AG09319 (cell line): ENCODE measurements at regions not wholly inside any gene's neighbourhood (a gene's known extent, or its start where the extent isn't known, plus 50 kb on each side); places are given as distances from the start of the nearest gene placed in this dataset.

Source experiments
- DNase-seq: peaks from one replicate; pipeline ENCODE4 v3.0.0-alpha.2; 2010; ENCODE audit warnings: low read depth; ENCODE audit errors: extremely low read depth
- TF ChIP-seq, protein P1 (sequence below): IDR thresholded peaks from 2 replicates; pipeline ENCODE4 v1.5.1; 2011; ENCODE audit warnings: low read depth, mild to moderate bottlenecking, inconsistent platforms, low read length, moderate library complexity

DNA sequence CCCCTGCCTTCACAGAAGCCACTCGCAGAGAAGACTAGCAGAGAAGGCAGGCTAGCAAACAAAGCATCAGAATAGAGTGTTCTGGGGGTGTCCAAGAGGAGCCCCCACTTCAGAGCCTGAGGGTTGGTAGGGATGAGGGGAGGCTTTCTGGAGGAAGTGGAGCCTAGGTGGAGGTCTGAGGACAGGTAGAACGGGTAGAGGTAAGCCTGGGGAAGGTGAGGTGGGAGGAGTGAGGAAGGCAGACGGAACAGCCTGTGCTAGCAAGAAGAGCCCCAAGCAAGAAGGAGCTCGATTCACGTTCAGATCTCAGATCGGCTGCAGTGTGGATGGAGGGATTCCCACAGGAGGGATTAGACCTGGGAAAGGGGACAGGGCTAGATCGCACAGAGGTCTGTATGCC lies 66.0 kb upstream of the DUSP5 start:
- no peak for DNase-seq
- TF ChIP-seq, protein P1, sequence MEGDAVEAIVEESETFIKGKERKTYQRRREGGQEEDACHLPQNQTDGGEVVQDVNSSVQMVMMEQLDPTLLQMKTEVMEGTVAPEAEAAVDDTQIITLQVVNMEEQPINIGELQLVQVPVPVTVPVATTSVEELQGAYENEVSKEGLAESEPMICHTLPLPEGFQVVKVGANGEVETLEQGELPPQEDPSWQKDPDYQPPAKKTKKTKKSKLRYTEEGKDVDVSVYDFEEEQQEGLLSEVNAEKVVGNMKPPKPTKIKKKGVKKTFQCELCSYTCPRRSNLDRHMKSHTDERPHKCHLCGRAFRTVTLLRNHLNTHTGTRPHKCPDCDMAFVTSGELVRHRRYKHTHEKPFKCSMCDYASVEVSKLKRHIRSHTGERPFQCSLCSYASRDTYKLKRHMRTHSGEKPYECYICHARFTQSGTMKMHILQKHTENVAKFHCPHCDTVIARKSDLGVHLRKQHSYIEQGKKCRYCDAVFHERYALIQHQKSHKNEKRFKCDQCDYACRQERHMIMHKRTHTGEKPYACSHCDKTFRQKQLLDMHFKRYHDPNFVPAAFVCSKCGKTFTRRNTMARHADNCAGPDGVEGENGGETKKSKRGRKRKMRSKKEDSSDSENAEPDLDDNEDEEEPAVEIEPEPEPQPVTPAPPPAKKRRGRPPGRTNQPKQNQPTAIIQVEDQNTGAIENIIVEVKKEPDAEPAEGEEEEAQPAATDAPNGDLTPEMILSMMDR = no peak

DNA sequence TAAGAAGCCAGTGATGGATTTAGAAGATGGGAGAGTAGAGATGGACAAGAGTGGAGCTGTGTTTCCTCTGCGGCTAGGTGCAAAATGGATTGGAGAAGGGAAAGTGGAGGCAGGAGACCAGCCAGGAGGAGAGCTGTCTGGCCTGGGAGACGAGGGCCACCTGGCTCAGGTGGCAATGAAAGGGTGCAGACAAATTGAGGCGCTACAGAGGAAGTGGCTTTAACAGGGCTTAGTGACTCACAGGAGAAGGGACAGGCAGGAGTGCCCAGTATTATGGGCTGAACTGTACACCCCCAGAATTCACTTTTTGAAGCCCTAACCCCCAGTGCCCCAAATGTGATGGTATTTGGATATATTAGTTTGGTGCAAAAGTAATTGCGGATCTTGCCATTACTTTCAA lies 65.6 kb upstream of the DUSP5 start:
- TF ChIP-seq, protein P1 = no peak

DNA sequence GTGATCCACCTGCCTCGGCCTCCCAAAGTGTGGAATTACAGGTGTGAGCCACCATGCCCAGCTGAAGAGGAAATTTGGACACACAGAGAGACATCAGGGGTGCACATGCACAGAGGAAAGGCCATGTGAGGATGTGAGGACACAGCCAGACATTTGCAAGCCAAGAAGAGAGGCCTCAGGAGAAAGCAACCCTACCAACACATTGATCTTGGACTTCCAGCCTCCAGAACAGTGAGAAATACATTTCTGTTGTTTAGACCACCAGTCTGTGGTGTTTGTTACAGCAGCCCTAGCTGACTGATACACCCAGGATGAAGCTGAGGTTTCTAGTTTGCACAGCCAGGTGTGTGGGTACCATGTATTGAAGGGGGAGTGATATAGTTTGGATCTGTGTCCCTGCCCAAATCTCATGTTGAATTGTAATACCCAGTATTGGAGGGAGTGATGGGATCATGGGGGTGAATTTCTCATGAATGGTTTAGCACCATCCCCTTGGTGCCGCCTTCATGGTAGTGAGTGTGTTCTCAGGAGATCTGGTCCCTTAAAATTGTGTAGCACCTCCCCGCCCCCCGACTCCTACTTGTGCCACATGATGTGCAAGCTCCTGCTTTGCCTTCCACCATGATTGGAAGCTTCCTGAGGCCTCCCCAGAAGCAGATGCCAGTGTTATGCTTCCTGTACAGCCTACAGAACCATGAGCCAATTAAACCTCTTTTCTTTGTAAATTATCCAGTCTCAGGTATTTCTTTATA lies 64.7 kb upstream of the DUSP5 start:
- no peak for DNase-seq
- TF ChIP-seq, protein P1 = no peak

More for the DNA sequence above, 65.6 kb upstream of the DUSP5 start:
- DNase-seq = no peak

DNA sequence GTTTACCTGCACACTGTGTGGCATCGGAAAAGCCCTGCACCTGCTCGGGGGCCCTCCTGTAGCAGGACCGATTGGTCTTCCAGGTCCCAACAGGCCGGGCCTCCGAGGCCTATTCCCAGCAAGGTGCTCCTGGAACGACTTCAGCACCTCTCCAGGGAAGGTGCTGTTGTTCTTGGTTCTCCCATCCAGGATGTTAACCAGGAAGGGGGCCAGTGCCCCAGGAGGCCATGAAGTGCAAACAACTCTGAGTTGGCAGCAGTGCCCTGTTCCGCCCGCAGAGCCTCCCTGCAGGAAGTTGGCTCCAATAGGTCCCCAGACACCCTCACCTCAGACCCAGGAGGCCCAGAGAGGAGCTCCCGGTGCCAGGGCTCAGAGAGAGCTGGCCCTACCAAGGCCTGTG lies 64.0 kb upstream of the DUSP5 start:
- DNase-seq = no peak
- TF ChIP-seq, protein P1 = no peak

DNA sequence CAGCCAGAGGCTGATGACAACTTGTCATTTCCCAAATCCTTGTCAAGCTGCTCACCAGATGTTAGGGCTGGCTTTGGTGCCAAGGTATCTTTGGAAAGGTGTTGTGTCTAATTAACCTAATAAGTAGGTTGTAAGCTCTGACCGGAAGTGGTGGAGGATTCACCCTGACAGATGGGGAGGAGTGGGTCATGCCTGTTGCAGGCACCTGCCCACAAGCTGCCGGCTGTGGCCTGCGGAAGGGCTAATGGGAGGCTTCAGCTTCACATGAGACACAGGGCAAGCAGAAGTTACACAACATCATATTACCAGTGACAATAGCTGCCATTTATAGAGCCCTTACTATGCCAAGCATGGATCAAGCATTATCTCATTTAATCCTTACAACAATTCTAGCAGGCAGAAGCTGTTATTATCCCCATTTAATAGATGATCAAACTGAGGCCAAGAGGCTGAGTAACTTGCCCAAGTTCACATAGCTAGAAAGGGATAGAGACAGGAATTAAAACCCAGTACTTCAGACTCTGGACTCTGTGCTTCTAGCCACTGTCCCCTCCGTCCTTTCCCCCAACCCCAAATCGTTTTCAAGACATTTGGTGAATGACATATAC lies 63.1 kb upstream of the DUSP5 start:
- TF ChIP-seq, protein P1 = no peak
- no peak for DNase-seq

DNA sequence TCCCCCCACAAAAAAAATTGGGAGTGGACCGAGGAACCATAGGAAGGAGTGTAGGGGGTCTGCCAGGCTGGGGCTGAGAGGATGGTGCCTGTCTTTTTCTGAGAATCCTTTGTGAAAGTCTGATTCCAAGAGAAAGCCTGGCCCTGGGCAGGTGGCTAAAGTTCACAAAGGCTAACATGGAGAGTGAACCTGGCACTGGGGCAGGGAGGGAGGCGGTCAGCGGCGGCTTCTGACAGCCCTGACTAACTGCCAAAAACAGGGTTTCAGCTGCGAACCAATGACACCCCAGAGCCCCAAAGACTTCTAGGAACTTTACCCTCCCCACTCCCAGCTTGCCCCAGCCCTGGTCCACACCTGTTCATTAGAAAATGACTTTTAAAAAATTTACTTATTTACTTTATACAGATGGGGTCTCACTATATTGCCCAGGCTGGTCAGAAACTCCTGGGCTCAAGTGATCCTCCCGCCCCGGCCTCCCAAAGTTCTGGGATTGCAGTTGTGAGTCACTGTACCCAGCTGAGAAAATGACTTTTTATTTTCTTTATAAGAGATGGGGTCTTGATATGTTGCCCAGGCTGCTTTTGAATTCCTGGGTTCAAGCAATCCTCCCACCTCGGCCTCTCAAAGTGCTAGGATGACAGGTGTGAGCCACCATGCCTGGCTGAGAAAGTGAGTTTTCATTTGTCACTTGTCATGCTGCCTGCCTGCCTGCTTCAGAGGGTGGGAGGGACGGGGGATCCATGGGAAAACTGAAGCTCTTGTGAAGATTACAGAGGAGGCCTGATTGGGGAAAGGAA lies 61.0 kb upstream of the DUSP5 start:
- DNase-seq = no peak
- TF ChIP-seq, protein P1 = no peak

DNA sequence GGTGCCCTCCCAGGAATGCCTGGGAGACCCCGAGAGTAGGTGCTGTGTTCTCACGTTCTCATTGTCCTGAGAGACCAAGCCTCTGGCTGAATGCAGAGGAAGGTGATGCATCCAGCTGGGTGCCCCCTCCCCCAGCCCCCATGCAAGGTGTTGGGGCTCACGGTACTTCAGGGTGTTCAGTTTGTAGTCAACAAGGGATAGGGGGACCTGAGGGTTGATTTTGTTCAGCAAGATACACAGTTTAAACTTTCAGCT lies 60.4 kb upstream of the DUSP5 start:
- TF ChIP-seq, protein P1 = no peak
- no peak for DNase-seq
